GM18951 (cell line): ENCODE measurements at regions not wholly inside any gene's neighbourhood (a gene's known extent, or its start where the extent isn't known, plus 50 kb on each side); places are given as distances from the start of the nearest gene placed in this dataset.

ENCODE experiments used
- POLR2A ChIP-seq: IDR thresholded peaks from 4 replicates; pipeline ENCODE4 v1.6.1; 2011; ENCODE audit warnings: mild to moderate bottlenecking; ENCODE audit not compliant: insufficient read length, insufficient read depth; ENCODE audit errors: extremely low read depth
- in situ Hi-C: fragments of 300-500 bp; cut with MboI; formaldehyde crosslinking; loops from one replicate; pipeline ENCODE4 v1.12.0; 2022; ENCODE audit warnings: low sequenced_read_pairs, mixed read lengths, inconsistent platforms; ENCODE audit not compliant: unreplicated experiment

- no peak for TF ChIP-seq POLR2A
- in situ Hi-C loops: no loop called here
Observed at GRCh38 chr10:6871128-6871527, 291.1 kb upstream of the PRKCQ start.

GRCh38 chr10:6868036-6868725 lies 288.1 kb upstream of the PRKCQ start:
- in situ Hi-C loops: no loop called here
- TF ChIP-seq POLR2A: no peak

- in situ Hi-C loops: no loop called here
- no peak for TF ChIP-seq POLR2A
Observed at GRCh38 chr10:6866757-6867156, 286.7 kb upstream of the PRKCQ start.

GRCh38 chr10:6864142-6864541 lies 284.1 kb upstream of the PRKCQ start:
- no peak for TF ChIP-seq POLR2A
- in situ Hi-C loops: no loop called here

GRCh38 chr10:6863381-6863780 lies 283.3 kb upstream of the PRKCQ start:
- in situ Hi-C loops: no loop called here
- TF ChIP-seq POLR2A: no peak

- TF ChIP-seq POLR2A: no peak
- in situ Hi-C loops: no loop called here
Observed at GRCh38 chr10:6850452-6850851, 270.4 kb upstream of the PRKCQ start.

- in situ Hi-C loops: no loop called here
- TF ChIP-seq POLR2A: no peak
Observed at GRCh38 chr10:6847561-6847960, 267.5 kb upstream of the PRKCQ start.

- in situ Hi-C loops: no loop called here
- no peak for TF ChIP-seq POLR2A
Observed at GRCh38 chr10:6843894-6844650, 264.0 kb upstream of the PRKCQ start.

GRCh38 chr10:6843481-6843881 lies 263.4 kb upstream of the PRKCQ start:
- no peak for TF ChIP-seq POLR2A
- in situ Hi-C loops: no loop called here

- TF ChIP-seq POLR2A: no peak
- in situ Hi-C loops: no loop called here
Observed at GRCh38 chr10:6842722-6843121, 262.6 kb upstream of the PRKCQ start.

- no peak for TF ChIP-seq POLR2A
- in situ Hi-C loops: no loop called here
Observed at GRCh38 chr10:6841761-6842160, 261.7 kb upstream of the PRKCQ start.

- in situ Hi-C loops: no loop called here
Observed at GRCh38 chr10:6840766-6841165, 260.7 kb upstream of the PRKCQ start.

GRCh38 chr10:6840201-6840691 lies 260.2 kb upstream of the PRKCQ start:
- TF ChIP-seq POLR2A: no peak
- in situ Hi-C loops: no loop called here

More at GRCh38 chr10:6840766-6841165, 260.7 kb upstream of the PRKCQ start:
- TF ChIP-seq POLR2A: no peak

GRCh38 chr10:6838118-6838517 lies 258.0 kb upstream of the PRKCQ start:
- TF ChIP-seq POLR2A: no peak
- in situ Hi-C loops: no loop called here
